ENCODE measurements at regions not wholly inside any gene's neighbourhood (a gene's known extent, or its start where the extent isn't known, plus 50 kb on each side); places are given as distances from the start of the nearest gene placed in this dataset.
"Not testable (repeated sequence)": the region's sequence is repeated elsewhere in the genome, so short reads cannot be mapped to it uniquely, and the experiment has no call there.

DNA sequence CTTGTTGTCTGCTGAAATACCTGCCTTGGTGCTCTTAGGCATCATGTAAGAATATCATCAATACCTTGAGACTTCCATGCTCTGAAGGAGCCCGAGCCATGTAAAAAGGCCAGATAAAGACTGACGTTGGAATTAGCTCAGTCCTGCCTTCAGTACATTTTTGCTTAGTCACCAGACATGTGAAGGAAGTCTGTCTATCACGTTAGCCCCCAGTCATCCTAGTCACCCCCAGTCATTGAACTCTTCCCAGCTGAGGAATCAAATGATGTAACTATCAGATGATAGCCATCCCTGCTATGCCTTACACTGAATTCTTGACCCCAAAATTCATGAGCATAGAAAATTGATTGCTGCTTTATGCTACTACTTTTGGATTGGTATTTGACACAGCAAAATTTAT, 351.2 kb upstream of the SGO1 start:
- DNase-seq = no peak

DNA sequence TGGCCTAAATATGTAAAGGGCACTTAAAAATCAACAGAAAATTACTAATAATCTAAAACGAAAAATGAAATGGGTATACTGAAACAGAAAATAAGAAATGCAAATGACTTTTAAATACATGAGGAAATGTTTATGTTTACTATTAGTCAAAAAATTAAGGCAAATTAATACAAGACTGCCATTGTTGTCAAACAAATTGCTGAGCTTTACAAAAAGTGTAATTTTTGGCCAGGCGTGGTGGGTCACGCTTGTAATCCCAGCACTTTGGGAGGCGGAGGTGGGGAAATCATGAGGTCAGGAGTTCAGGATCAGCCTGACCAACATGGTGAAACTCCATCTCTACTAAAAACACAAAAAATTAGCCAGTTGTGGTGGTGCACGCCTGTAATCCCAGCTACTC, 343.9 kb upstream of the SGO1 start:
- no peak for DNase-seq

- no peak for DNase-seq
These were observed 342.3 kb upstream of the SGO1 start for GRCh38 chr3:20528180-20528770.

DNA sequence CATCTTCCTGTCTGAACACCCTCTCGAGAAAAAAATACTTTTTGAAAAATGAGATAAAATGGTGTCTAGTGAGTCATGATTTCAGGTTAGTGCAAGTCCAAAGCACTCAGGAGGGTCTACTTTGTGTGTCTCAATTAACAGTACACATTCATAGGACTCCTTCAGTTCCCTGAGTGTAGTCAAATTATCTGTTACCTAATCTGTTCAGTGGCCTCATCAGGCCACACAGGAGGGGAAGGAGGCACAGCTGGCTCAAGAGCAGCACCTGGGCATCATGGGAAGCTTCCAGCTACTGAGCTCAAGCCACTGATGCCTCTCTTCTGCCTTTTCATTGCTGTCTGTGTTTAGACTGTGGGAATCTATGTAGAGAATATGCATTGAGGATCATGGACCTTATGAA, 341.4 kb upstream of the SGO1 start:
- no peak for DNase-seq

- DNase-seq = no peak
These were observed 338.3 kb upstream of the SGO1 start for GRCh38 chr3:20524328-20524727.

- DNase-seq = no peak
These were observed 337.3 kb upstream of the SGO1 start for GRCh38 chr3:20523293-20523692.

GRCh38 chr3:20517316-20517715, 331.3 kb upstream of the SGO1 start:
- DNase-seq = not testable (repeated sequence)

DNA sequence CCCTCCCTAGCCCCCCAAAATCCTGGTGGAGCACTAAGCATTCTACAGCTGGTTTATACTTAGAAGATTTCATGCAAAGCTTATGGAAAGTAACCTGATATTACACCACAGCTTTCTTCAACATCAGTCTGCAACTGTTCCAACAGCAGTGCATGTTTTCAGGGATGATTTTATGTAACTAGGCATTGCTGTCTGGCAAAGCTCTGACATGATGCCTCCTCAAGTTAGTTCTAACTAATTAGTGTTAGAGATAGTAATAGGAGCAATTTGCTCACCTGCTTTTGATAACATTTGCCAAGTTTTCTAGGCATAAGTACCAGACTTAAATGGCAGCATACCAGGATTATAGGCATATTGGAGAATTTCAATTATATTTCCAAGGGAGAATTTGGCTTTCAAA, 330.3 kb upstream of the SGO1 start:
- DNase-seq = no peak

- no peak for DNase-seq
These were observed 329.8 kb upstream of the SGO1 start for GRCh38 chr3:20515834-20516233.

DNA sequence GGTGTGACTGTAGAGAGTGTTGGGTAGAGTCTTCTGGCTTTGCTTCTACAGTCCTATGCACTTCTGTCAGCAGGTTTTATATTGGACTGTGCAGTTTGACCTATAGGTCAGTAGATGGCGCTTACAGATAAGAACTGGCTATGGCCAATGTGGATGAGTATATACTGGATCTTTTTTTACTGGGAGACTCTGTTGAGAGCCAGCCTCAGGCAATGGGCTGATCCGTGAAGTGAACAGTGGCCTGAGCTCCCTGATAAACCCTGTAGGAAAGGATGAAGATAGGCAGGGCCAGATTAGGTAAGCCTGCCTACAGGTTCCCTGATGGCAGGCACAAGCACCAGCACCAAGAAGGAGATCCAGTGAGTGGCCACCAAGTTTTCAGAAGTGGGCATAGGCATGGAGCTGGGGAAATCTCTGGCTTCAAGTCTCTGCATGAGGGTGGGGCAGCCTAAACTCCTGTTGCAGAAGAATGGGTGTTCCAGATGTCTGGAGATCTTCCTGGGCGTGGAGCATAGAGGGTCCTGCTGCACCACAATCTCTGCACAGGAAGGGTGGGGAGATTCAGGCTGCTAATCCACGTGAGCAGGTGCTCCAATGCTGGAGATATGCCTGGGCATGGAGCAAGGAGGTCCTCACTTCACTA, 326.0 kb upstream of the SGO1 start:
- DNase-seq = peak; percentile 18

GRCh38 chr3:20510396-20510795, 324.4 kb upstream of the SGO1 start:
- no peak for DNase-seq

DNA sequence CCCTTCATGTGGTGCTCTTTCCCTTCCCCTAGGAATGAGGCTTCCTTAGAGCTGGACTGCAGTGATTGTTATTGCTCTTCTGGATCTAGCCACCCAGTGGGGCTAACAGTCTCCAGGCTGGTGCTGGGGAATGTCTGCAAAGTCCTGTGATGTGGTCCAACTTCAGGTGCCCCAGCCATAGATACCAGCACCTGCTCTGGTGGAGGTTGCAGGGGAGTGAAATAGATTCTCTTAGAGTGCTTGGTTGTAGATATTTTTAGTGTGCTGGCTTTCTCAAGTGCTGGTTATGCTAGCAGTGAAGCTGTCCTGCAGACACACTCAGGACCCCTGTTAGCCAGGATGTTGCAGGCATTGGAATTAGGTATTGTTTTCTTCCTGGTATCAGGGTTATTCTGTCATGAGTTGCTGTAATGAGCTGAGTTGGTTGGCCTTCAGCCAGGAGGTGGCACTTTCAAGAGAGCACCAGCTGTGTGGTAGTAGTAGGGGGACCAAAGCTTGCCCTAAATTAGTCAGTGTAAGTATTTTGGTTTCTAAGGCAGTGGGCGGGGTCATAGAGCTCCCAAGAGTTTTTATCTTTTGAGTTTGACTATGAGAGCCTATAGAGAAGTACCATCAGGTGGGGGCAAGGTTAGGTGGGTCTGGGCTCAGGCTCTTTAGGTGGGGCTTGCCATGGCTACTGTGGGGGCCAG, 317.5 kb upstream of the SGO1 start:
- no peak for DNase-seq

DNA sequence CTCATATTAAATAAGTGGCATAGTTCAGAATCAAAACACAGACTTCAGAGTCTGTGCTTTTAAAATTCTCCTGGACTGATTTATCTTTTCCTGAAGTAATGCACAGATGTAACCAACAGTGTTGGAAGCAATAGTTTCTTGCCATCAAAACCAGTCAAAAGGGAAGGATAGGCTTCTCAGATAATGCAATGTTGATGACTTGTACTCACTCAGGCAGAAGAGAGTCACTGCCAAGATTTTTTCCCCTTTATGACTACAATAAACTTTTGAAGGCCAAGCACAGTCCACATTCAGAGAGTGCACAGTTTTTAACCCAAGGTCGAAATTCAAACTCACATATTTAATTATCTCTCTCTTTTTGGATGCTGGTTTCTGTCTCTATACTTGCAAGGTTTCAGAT, 305.0 kb upstream of the SGO1 start:
- DNase-seq = no peak

GRCh38 chr3:20488151-20488550, 302.1 kb upstream of the SGO1 start:
- no peak for DNase-seq

- no peak for DNase-seq
These were observed 298.1 kb upstream of the SGO1 start for GRCh38 chr3:20484126-20484525.

DNA sequence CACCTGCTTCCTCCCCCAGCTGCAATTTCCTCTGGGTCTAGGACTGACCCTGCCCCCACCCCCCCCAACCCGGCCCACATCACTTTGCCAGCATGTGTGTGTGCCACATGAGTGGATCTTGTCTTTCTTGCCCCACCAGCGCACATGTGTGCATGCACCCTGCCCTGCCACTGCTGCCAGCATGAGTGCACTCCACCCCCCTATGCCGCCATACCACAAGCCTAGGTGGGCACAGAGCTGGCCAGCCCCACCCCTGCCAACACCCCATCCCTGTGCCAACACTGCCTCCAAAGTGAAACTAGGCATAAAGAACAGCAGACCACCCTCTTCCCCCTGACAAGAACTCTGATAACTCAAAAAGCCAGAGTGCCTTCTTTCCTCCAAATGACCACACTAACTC, 296.3 kb upstream of the SGO1 start:
- DNase-seq = no peak

- DNase-seq = no peak
These were observed 294.9 kb upstream of the SGO1 start for GRCh38 chr3:20480786-20481365.

DNA sequence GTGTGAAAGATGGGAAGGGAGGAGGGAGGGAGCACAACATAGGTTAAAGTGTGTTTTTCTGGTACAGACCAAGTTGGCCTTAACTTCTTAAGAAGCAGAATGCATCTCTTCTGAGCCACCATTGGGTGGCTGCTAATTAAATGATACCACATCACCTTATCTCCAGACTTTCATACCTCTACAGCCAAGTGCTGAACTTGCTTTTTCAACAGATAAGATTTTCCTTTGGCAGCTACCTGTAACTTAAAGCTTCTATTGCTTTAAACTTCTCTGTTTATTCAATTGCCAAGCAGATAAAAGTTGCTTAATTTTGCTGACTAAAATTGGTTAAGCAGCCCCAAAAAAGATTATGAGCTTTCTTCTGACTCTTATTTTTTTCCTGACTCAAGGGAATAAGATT, 292.4 kb upstream of the SGO1 start:
- no peak for DNase-seq

DNA sequence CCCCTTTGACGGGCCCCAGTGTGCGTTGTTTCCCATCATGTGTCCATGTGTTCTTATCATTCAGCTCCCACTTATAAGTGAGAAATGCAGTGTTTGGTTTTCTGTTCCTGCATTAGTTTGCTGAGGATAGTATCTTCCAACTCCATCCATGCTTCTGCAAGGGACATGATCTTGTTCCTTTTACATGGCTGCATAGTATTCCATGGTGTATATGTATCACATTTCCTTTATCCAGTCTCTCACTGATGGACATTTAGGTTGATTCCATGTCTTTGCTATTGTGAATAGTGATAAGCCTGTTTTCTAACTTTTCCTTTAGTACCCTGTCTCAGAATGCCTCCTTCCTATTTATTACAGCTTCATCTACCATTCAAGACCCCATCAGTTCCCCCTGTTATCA, 278.2 kb upstream of the SGO1 start:
- not testable (repeated sequence) for DNase-seq

GRCh38 chr3:20462723-20463122, 276.7 kb upstream of the SGO1 start:
- DNase-seq = no peak

- no peak for DNase-seq
These were observed 276.2 kb upstream of the SGO1 start for GRCh38 chr3:20462226-20462625.

DNA sequence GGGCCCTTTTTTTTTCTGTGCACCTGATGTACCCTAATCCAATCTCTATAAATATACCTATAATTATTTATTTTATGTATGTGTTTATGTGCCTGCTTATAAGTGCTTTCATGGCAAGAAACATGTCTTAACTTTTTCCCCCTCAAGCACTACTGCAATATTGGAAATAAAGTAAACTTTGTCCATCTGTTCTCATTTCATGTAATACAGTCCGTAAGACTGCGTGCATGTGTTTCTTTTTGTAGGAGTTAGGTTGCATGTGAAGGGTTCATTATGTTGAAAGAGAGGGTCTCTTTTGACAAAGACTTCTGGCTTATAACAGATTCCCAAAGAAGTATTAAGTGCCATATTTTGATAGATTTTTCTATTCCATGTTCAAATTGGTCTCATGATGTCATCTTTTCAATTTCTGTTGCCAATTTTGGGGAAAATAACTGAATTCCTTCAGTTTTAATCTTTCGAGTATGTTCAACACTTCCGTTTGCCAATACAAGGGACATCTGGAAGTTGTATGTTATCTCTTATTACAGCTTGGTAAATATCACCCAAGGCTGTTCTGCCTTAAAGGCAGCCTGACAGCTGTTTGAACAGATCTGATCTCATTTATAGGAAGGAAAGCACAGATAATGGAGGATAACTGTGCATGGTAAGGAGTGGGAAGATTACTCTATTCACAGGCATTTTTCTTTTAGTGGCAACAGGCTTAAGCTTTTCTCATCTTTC, 273.1 kb upstream of the SGO1 start:
- DNase-seq = no peak

DNA sequence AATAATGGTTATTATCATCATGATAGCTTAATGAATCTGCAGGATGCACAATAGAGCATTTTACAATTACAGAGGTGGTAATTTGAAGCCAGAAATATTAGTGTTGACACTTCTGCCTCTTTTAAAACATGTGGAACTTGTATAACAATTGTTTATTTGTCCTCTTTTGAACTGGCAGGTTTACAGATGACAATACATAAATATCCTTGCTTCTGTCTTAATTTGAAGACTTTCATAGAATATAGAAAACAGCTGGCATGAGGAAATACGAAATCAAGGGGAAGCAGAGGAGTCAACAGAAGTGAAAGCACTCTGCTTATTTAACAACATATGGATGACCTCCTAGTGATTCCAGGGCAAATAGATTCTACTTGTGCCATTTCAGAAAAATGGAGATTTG, 270.5 kb upstream of the SGO1 start:
- DNase-seq = no peak

GRCh38 chr3:20451170-20451569, 265.2 kb upstream of the SGO1 start:
- no peak for DNase-seq

Measured in DMS153 (cell line).